RWPE2 (cell line): ENCODE measurements at regions not wholly inside any gene's neighbourhood (a gene's known extent, or its start where the extent isn't known, plus 50 kb on each side); places are given as distances from the start of the nearest gene placed in this dataset.

Source experiments
- ATAC-seq: fragments of 200-7000 bp; cut with Tn5 transposase; 3 replicates; pipeline ENCODE4 v1.9.1; 2021; ENCODE audit warnings: low read depth
- DNase-seq: peaks from one replicate; pipeline ENCODE4 v3.0.0-alpha.2; 2020; ENCODE audit warnings: low spot score
- H3K27ac ChIP-seq: fragments of 450-650 bp; 2 replicates; pipeline ENCODE4 v1.5.1; 2017; ENCODE audit warnings: mild to moderate bottlenecking; ENCODE audit not compliant: poor library complexity, severe bottlenecking
- H3K27me3 ChIP-seq: fragments of 250-450 bp; sonication (Bioruptor Pico); 2 replicates; pipeline ENCODE4 v1.5.1; 2021; ENCODE audit warnings: mild to moderate bottlenecking, moderate library complexity; ENCODE audit not compliant: insufficient read depth, poor library complexity, severe bottlenecking
- H3K36me3 ChIP-seq: fragments of 250-450 bp; sonication (Bioruptor Pico); 2 replicates; pipeline ENCODE4 v1.5.1; 2020; ENCODE audit warnings: low read depth, mild to moderate bottlenecking, moderate library complexity
- H3K4me1 ChIP-seq: fragments of 250-450 bp; sonication (Bioruptor Pico); 2 replicates; pipeline ENCODE4 v1.5.1; 2021; ENCODE audit warnings: mild to moderate bottlenecking, moderate library complexity; ENCODE audit not compliant: insufficient read depth, poor library complexity, severe bottlenecking
- H3K4me3 ChIP-seq: fragments of 250-450 bp; sonication (Bioruptor Pico); 2 replicates; pipeline ENCODE4 v1.5.1; 2021; ENCODE audit warnings: mild to moderate bottlenecking, moderate library complexity; ENCODE audit not compliant: severe bottlenecking
- H3K9me3 ChIP-seq: fragments of 250-450 bp; sonication (Bioruptor Pico); 2 replicates; pipeline ENCODE4 v1.5.1; 2021; ENCODE audit warnings: mild to moderate bottlenecking, moderate library complexity; ENCODE audit not compliant: severe bottlenecking
- CTCF ChIP-seq: fragments of 450-650 bp; IDR thresholded peaks from one replicate; pipeline ENCODE4 v1.5.1; 2017; ENCODE audit warnings: mild to moderate bottlenecking, moderate library complexity; ENCODE audit not compliant: poor library complexity, severe bottlenecking

GRCh38 chr2:35857498-35857897 lies 498.1 kb upstream of the CRIM1 start:
- H3K4me1 ChIP-seq: no peaks in the 10 kb centered on the region
- no peak for ATAC-seq
- H3K9me3 ChIP-seq: no peaks in the 10 kb centered on the region
- no peak overlapping the region for H3K4me3 ChIP-seq
- no peaks in the 10 kb centered on the region for H3K36me3 ChIP-seq
- no peaks in the 10 kb centered on the region for H3K27me3 ChIP-seq
- no peak overlapping the region for H3K27ac ChIP-seq
- DNase-seq: no peak
- TF ChIP-seq CTCF: no peak

DNA sequence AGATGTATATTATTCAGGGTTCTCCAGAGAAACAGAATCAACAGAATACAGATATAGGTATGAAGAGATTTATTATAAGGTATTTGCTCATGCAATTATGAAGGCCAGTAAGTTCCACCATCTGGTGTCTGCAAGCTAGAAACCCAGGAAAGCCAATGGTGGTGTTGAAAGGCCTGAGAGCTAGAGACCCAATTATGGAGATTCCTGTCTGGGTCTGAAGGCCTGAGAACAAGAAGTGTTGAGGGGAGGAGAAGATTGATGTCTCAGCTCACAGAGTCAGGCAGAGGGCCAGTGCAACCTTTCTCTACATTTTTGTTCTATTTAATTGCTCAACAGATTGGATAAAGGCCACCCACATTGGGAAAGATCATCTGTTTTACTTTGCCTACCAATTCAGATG lies 524.2 kb upstream of the CRIM1 start:
- no peak overlapping the region for H3K4me3 ChIP-seq
- H3K4me1 ChIP-seq: no peaks in the 10 kb centered on the region
- DNase-seq (no peak), ATAC-seq (no peak)
- no peak for TF ChIP-seq CTCF
- H3K27ac ChIP-seq: no peak overlapping the region
- no peaks in the 10 kb centered on the region for H3K36me3 ChIP-seq
- no peaks in the 10 kb centered on the region for H3K27me3 ChIP-seq
- no peaks in the 10 kb centered on the region for H3K9me3 ChIP-seq

- H3K4me1 ChIP-seq: no peaks in the 10 kb centered on the region
These were observed 524.7 kb upstream of the CRIM1 start for GRCh38 chr2:35830833-35831232.

DNA sequence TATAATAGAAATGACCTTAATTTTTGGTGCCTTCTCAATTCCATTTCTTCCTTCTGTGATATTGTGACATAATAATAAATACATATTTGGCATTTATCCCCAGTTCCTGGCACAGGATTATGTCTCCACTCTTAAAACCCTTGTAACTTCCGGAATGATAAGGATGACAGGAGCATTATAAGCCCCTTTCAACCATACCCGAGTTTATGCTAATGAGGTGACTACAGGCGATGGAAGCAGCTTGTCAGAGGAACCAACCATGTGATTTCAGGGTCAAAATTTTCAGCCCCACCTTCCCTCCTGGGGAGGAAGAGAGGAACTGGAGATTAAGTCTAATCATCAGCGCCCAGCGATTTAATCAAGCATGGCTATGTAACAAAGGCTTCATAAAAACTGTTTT lies 528.5 kb upstream of the CRIM1 start:
- H3K27ac ChIP-seq: no peak overlapping the region
- no peaks in the 10 kb centered on the region for H3K4me1 ChIP-seq
- ATAC-seq (no peak), DNase-seq (no peak)
- H3K27me3 ChIP-seq: no peaks in the 10 kb centered on the region
- TF ChIP-seq CTCF: no peak
- no peaks in the 10 kb centered on the region for H3K9me3 ChIP-seq
- H3K36me3 ChIP-seq: no peaks in the 10 kb centered on the region
- H3K4me3 ChIP-seq: no peak overlapping the region

More at GRCh38 chr2:35830833-35831232, 524.7 kb upstream of the CRIM1 start:
- no peak for ATAC-seq
- Histone ChIP-seq H3K27me3 (no peaks in the 10 kb centered on the region), H3K4me3 (no peak overlapping the region), H3K9me3 (no peaks in the 10 kb centered on the region), H3K27ac (no peak overlapping the region), H3K36me3 (no peaks in the 10 kb centered on the region)
- no peak for DNase-seq
- TF ChIP-seq CTCF: no peak

- ATAC-seq (no peak), DNase-seq (no peak)
- Histone ChIP-seq H3K36me3 (no peaks in the 10 kb centered on the region), H3K9me3 (no peaks in the 10 kb centered on the region), H3K27me3 (no peaks in the 10 kb centered on the region), H3K4me1 (no peaks in the 10 kb centered on the region), H3K27ac (no peak overlapping the region), H3K4me3 (no peak overlapping the region)
- TF ChIP-seq CTCF: no peak
These were observed 532.9 kb upstream of the CRIM1 start for GRCh38 chr2:35822716-35823115.
